ENCODE measurements at regions not wholly inside any gene's neighbourhood (a gene's known extent, or its start where the extent isn't known, plus 50 kb on each side); places are given as distances from the start of the nearest gene placed in this dataset.

- no peaks in the 10 kb centered on the region for H3K79me2 ChIP-seq (ENCODE audit: low read length)
- H4K20me1 ChIP-seq (ENCODE audit: insufficient read depth, low read length) = no peaks in the 10 kb centered on the region
- H3K4me2 ChIP-seq (ENCODE audit: low read depth, low read length) = no peak overlapping the region
- no peak overlapping the region for H3K9ac ChIP-seq (ENCODE audit: low read length)
- H3F3A ChIP-seq (ENCODE audit: insufficient read depth, low read length) = no peaks in the 10 kb centered on the region
- no peaks in the 10 kb centered on the region for H3K27me3 ChIP-seq (replicated peaks; ENCODE audit: insufficient read depth, low read length)
- H3K9me2 ChIP-seq (replicated peaks; ENCODE audit: insufficient read depth, low read length) = no peaks in the 10 kb centered on the region
- H3K4me3 ChIP-seq (ENCODE audit: low read length) = no peak overlapping the region
- H2AFZ ChIP-seq (ENCODE audit: low read length) = no peak overlapping the region
- no peaks in the 10 kb centered on the region for H3K36me3 ChIP-seq (replicated peaks; ENCODE audit: insufficient read depth, low read length)
- no peak overlapping the region for H3K27ac ChIP-seq (ENCODE audit: low read length)
- DNase-seq = no peak
- no peaks in the 10 kb centered on the region for H3K9me3 ChIP-seq (replicated peaks; ENCODE audit: insufficient read depth, low read length)
- no peaks in the 10 kb centered on the region for H3K4me1 ChIP-seq (ENCODE audit: low read length)
- TF ChIP-seq EZH2 (optimal IDR thresholded peaks at IDR 0.05; ENCODE audit: low read depth, low read length) (no peak), EZH2phosphoT487 (IDR thresholded peaks at IDR 0.05; ENCODE audit: low read length) (no peak), CTCF (IDR thresholded peaks at IDR 0.05; ENCODE audit: low read length) (no peak)
These were observed 712.5 kb downstream of the MCTP2 start for GRCh38 chr15:94943888-94944287.

- Histone ChIP-seq H3K4me3 (ENCODE audit: low read length) (no peak overlapping the region), H3K27me3 (replicated peaks; ENCODE audit: insufficient read depth, low read length) (no peaks in the 10 kb centered on the region), H3K36me3 (replicated peaks; ENCODE audit: insufficient read depth, low read length) (no peaks in the 10 kb centered on the region), H3K27ac (ENCODE audit: low read length) (no peak overlapping the region), H3K4me1 (ENCODE audit: low read length) (no peaks in the 10 kb centered on the region), H3K9ac (ENCODE audit: low read length) (no peak overlapping the region), H2AFZ (ENCODE audit: low read length) (no peak overlapping the region), H3K9me2 (replicated peaks; ENCODE audit: insufficient read depth, low read length) (no peaks in the 10 kb centered on the region), H3K9me3 (replicated peaks; ENCODE audit: insufficient read depth, low read length) (no peaks in the 10 kb centered on the region), H4K20me1 (ENCODE audit: insufficient read depth, low read length) (no peaks in the 10 kb centered on the region), H3F3A (ENCODE audit: insufficient read depth, low read length) (no peaks in the 10 kb centered on the region), H3K4me2 (ENCODE audit: low read depth, low read length) (no peak overlapping the region), H3K79me2 (ENCODE audit: low read length) (no peaks in the 10 kb centered on the region)
- DNase-seq = no peak
- TF ChIP-seq EZH2phosphoT487 (IDR thresholded peaks at IDR 0.05; ENCODE audit: low read length) = no peak
- TF ChIP-seq CTCF (IDR thresholded peaks at IDR 0.05; ENCODE audit: low read length) = no peak
- TF ChIP-seq EZH2 (optimal IDR thresholded peaks at IDR 0.05; ENCODE audit: low read depth, low read length) = no peak
These were observed 720.2 kb downstream of the MCTP2 start for GRCh38 chr15:94951538-94951937.

GRCh38 chr15:94963953-94964352 lies 732.6 kb downstream of the MCTP2 start:
- Histone ChIP-seq H3K4me2 (ENCODE audit: low read depth, low read length) (no peak overlapping the region), H3K79me2 (ENCODE audit: low read length) (no peaks in the 10 kb centered on the region), H3K27ac (ENCODE audit: low read length) (no peak overlapping the region), H3K9ac (ENCODE audit: low read length) (no peak overlapping the region), H3F3A (ENCODE audit: insufficient read depth, low read length) (no peaks in the 10 kb centered on the region), H3K4me3 (ENCODE audit: low read length) (no peak overlapping the region), H4K20me1 (ENCODE audit: insufficient read depth, low read length) (no peaks in the 10 kb centered on the region), H3K9me2 (replicated peaks; ENCODE audit: insufficient read depth, low read length) (no peaks in the 10 kb centered on the region), H2AFZ (ENCODE audit: low read length) (no peak overlapping the region), H3K9me3 (replicated peaks; ENCODE audit: insufficient read depth, low read length) (no peaks in the 10 kb centered on the region), H3K36me3 (replicated peaks; ENCODE audit: insufficient read depth, low read length) (no peaks in the 10 kb centered on the region), H3K27me3 (replicated peaks; ENCODE audit: insufficient read depth, low read length) (no peaks in the 10 kb centered on the region), H3K4me1 (ENCODE audit: low read length) (no peaks in the 10 kb centered on the region)
- TF ChIP-seq CTCF (IDR thresholded peaks at IDR 0.05; ENCODE audit: low read length) (no peak), EZH2 (optimal IDR thresholded peaks at IDR 0.05; ENCODE audit: low read depth, low read length) (no peak), EZH2phosphoT487 (IDR thresholded peaks at IDR 0.05; ENCODE audit: low read length) (no peak)
- DNase-seq = no peak

All from MM.1S (cell line).